Body of pancreas (tissue), 4 donors: ENCODE measurements at regions not wholly inside any gene's neighbourhood (a gene's known extent, or its start where the extent isn't known, plus 50 kb on each side); places are given as distances from the start of the nearest gene placed in this dataset.
A peak's percentile ranks its signal among the peaks of the same experiment; 100 is the strongest.

Experiments used
- ATAC-seq: fragments of 150-250 bp; one replicate; pipeline ENCODE4 v1.9.1; 2016
- DNase-seq, 4 donors: peaks; one replicate each; pipeline ENCODE4 v3.0.0-alpha.2; 2019
- H3K27ac ChIP-seq, 4 donors: fragments of 200-600 bp; sonication (generic); 1 replicate in 3 of 4; 2 replicates in 1 of 4; pipeline versions ENCODE4 v1.5.1 to v1.6.1; 2016 to 2019; ENCODE audit warnings: mild to moderate bottlenecking in 1 of 4, mixed read lengths in 1 of 4, moderate library complexity in 1 of 4
- H3K27me3 ChIP-seq, 2 donors: fragments of 200-600 bp; sonication (generic); one replicate each; pipeline ENCODE4 v1.6.0; 2016; ENCODE audit warnings: mild to moderate bottlenecking in 1 of 2
- H3K36me3 ChIP-seq, 2 donors: fragments of 200-600 bp; sonication (generic); replicated peaks in 1 of 2; 2 replicates each; pipeline ENCODE4 v1.5.1; 2016; ENCODE audit warnings: low read depth in 2 of 2; ENCODE audit not compliant: insufficient read depth in 1 of 2
- H3K4me1 ChIP-seq: fragments of 200-600 bp; sonication (generic); one replicate; pipeline ENCODE4 v1.6.0; 2016
- H3K4me3 ChIP-seq, 2 donors: fragments of 200-600 bp; sonication (generic); 1 replicate in 1 of 2; 2 replicates in 1 of 2; pipeline ENCODE4 v1.5.1; 2016 to 2019
- H3K9me3 ChIP-seq, 3 donors: fragments of 200-600 bp; sonication (generic); 1 replicate in 2 of 3; 2 replicates in 1 of 3; pipeline ENCODE4 v1.5.1; 2016
- POLR2A ChIP-seq, 3 donors: fragments of 450-650 bp; IDR thresholded peaks; one replicate each; pipeline ENCODE4 v1.6.1; 2016; ENCODE audit warnings: antibody characterized with exemption in 3 of 3, mild to moderate bottlenecking in 2 of 3
- WGBS, 2 donors: methylation state at CpG; one replicate each; pipeline ENCODE4 v1.1.5; 2017; 5-methylcytosine and 5-hydroxymethylcytosine counted together
- intact Hi-C: fragments of 100-400 bp; cut with DNase I; formaldehyde crosslinking; loops from one replicate; pipeline ENCODE4 v1.15.1; 2023
- TF ChIP-seq, protein P1 (sequence below), 7 experiments: fragments of 450-650 bp in 4 of 7; fragments of 200-600 bp in 3 of 7; sonication (generic) in 3 of 7; IDR thresholded peaks; one replicate each; pipeline ENCODE4 v1.5.1; 2016 to 2019; ENCODE audit warnings: antibody characterized with exemption in 7 of 7

DNA sequence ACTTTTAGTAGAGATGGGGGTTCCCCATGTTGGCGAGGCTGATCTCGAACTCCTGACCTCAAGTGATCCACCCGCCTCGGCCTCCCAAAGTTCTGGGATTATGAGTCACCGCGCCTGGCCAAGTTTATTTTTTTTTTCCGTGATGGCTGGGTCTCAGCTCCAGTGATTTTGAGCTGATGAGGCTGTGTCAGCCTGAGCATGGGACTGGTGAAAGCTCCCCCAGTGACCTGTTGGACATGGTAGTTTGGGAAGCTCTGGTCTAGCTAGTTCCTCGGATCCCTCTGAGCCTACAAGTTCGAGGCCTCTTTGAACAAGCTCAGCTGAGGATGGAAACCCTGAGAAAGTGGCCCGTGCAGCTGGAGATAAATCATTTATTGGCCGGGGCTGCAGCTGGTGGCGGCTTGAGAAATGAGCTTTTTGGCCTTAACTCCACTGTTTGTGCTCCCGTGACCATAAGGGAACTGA lies 126.8 kb downstream of the SNX5 start:
- Histone ChIP-seq H3K27ac (peak overlapping the region in 1 of 4 donors; percentile 86), H3K4me3 (no peak overlapping the region), H3K9me3 (no peaks in the 10 kb centered on the region), H3K4me1 (peaks cover 27% of the 10 kb centered on the region), H3K36me3 (no peaks in the 10 kb centered on the region), H3K27me3 (no peaks in the 10 kb centered on the region)
- TF ChIP-seq, protein P1, sequence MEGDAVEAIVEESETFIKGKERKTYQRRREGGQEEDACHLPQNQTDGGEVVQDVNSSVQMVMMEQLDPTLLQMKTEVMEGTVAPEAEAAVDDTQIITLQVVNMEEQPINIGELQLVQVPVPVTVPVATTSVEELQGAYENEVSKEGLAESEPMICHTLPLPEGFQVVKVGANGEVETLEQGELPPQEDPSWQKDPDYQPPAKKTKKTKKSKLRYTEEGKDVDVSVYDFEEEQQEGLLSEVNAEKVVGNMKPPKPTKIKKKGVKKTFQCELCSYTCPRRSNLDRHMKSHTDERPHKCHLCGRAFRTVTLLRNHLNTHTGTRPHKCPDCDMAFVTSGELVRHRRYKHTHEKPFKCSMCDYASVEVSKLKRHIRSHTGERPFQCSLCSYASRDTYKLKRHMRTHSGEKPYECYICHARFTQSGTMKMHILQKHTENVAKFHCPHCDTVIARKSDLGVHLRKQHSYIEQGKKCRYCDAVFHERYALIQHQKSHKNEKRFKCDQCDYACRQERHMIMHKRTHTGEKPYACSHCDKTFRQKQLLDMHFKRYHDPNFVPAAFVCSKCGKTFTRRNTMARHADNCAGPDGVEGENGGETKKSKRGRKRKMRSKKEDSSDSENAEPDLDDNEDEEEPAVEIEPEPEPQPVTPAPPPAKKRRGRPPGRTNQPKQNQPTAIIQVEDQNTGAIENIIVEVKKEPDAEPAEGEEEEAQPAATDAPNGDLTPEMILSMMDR (IDR thresholded peaks at IDR 0.05): no peak
- no peak for TF ChIP-seq POLR2A (IDR thresholded peaks at IDR 0.05)
- ATAC-seq: peak; percentile 17
- peak in 2 of 4 donors; percentile 23 to 34 for DNase-seq
- 58 to 67% methylated on average over 10 to 13 of the region's 13 CpGs for WGBS, 2 donors
- intact Hi-C loops: no loop called here

DNA sequence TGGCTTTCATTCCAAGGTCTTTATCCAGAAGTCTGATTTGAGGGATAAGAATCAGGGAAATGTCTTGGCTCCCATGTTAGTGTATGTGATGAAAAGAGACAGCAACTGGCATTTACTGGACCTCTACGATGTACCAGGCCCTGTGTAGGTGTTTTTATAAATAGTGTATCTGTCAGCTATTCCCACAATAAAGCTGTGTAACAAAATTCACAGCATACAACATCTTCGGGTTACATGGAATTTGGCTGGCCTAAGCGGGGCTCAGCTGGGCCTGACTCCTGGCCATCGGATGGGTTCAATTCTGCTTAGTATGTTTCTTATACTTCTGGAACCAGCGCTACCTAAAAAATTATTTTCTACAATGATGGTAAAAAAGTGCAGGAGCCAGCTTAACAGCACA lies 128.2 kb downstream of the SNX5 start:
- 83 to 93% methylated on average over 1 to 5 of the region's 5 CpGs for WGBS, 2 donors
- intact Hi-C loops: no loop called here

DNA sequence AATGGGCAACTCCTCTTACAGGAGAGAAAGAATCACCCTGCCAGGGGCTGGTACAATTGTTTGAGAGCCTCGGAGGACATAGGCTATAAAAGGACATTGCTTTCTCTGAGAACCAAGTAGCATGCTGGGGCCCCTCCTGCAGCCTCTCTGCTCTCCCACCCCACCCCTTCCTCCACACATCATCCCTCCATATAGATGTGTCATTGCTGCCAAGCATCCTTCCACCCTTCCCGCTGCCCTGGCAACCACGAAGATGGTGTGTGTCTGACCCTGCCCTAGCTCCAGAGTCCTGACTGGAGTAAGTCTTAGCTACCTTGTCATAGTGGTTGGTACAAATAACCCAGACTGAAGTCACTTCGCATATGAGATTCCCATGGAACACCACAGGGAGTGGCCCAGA lies 129.7 kb downstream of the SNX5 start:
- H3K9me3 ChIP-seq: no peaks in the 10 kb centered on the region
- H3K4me3 ChIP-seq: no peak overlapping the region
- DNase-seq: no peak
- 74 to 90% methylated on average over 4 of the region's 4 CpGs for WGBS, 2 donors
- no peak for TF ChIP-seq POLR2A (IDR thresholded peaks at IDR 0.05)
- TF ChIP-seq, protein P1 (IDR thresholded peaks at IDR 0.05): no peak
- peaks cover 37% of the 10 kb centered on the region for H3K4me1 ChIP-seq
- H3K27ac ChIP-seq: no peak overlapping the region
- H3K36me3 ChIP-seq: no peaks in the 10 kb centered on the region
- no peaks in the 10 kb centered on the region for H3K27me3 ChIP-seq
- no peak for ATAC-seq
- intact Hi-C loops: no loop called here

More for the DNA sequence above, 128.2 kb downstream of the SNX5 start:
- Histone ChIP-seq H3K27me3 (no peaks in the 10 kb centered on the region), H3K4me1 (peaks cover 27% of the 10 kb centered on the region), H3K36me3 (no peaks in the 10 kb centered on the region), H3K9me3 (no peaks in the 10 kb centered on the region), H3K27ac (no peak overlapping the region), H3K4me3 (no peak overlapping the region)
- DNase-seq: no peak
- TF ChIP-seq POLR2A (IDR thresholded peaks at IDR 0.05): no peak
- TF ChIP-seq, protein P1 (IDR thresholded peaks at IDR 0.05): no peak
- no peak for ATAC-seq

DNA sequence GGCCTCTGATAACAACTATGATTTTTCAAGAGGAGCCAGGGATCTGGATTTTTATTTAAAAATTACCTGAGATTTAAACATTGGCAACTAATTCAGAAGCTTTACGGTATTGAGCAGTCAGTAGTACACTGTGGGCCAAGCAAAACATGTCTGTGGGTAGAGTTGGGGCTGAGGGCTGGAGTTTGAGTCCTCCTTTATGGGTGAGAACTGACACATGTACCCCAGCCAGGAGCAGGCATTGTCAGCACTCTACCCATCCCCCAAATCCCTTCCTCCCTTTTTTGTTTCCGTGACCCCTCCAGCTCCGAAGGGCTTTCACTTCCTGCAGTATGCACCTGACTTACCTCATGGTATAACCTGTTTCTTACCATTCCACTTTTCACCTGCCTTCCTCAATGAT lies 131.4 kb downstream of the SNX5 start:
- Histone ChIP-seq H3K4me3 (no peak overlapping the region), H3K27ac (no peak overlapping the region), H3K9me3 (no peaks in the 10 kb centered on the region), H3K4me1 (peaks cover 23% of the 10 kb centered on the region), H3K27me3 (no peaks in the 10 kb centered on the region), H3K36me3 (no peaks in the 10 kb centered on the region)
- intact Hi-C loops: no loop called here
- ATAC-seq: no peak
- TF ChIP-seq, protein P1 (IDR thresholded peaks at IDR 0.05): no peak
- TF ChIP-seq POLR2A (IDR thresholded peaks at IDR 0.05): no peak
- no peak for DNase-seq
- 92 to 96% methylated on average over 3 of the region's 3 CpGs for WGBS, 2 donors

DNA sequence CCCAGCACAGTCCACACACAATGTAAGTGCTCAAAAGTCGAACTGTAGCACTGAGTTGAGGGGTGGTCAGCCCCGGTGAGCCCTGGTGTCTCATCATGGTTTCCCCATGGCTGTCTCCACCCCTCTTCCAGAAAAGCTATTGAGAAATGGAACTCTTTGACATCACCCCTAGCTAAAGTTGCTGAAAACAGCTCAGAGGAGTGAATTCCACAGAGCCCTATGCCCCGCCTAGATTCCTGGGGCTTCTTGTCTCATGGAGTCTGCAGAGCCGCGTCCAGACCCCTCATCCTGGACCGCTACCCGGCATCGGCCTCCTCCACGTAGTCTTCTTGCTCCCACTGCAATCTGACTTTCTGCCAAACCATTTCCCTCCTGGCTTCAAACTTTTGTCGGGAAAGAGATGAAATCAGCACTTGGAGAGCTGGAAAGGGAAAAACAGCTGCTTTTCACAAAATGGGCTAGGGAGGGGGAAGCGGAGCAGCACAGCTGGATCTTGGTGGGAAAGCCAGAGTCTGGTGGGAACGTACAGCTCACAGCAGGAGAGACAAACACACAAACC lies 132.2 kb downstream of the SNX5 start:
- DNase-seq: peak in 3 of 4 donors; percentile 45 to 74 (median 53)
- no peak for TF ChIP-seq POLR2A (IDR thresholded peaks at IDR 0.05)
- TF ChIP-seq, protein P1 (IDR thresholded peaks at IDR 0.05): no peak
- Histone ChIP-seq H3K27ac (peak overlapping the region in 1 of 4 donors; percentile 30), H3K36me3 (no peaks in the 10 kb centered on the region), H3K27me3 (no peaks in the 10 kb centered on the region), H3K9me3 (no peaks in the 10 kb centered on the region), H3K4me3 (no peak overlapping the region), H3K4me1 (peaks cover 18% of the 10 kb centered on the region)
- ATAC-seq: peak; percentile 62
- 79 to 80% methylated on average over 11 to 12 of the region's 12 CpGs for WGBS, 2 donors
- intact Hi-C loops: no loop called here
